Uterus (tissue), 2 donors: ENCODE measurements at regions not wholly inside any gene's neighbourhood (a gene's known extent, or its start where the extent isn't known, plus 50 kb on each side); places are given as distances from the start of the nearest gene placed in this dataset.

Source experiments
- POLR2A ChIP-seq, 2 donors: fragments of 450-650 bp; IDR thresholded peaks; one replicate each; pipeline ENCODE4 v1.6.1; 2016; ENCODE audit warnings: antibody characterized with exemption in 2 of 2, mild to moderate bottlenecking in 1 of 2, moderate library complexity in 1 of 2
- TF ChIP-seq, protein P1 (sequence below), 4 experiments: fragments of 200-600 bp in 2 of 4; fragments of 450-650 bp in 2 of 4; sonication (generic) in 2 of 4; IDR thresholded peaks; one replicate each; pipeline ENCODE4 v1.5.1; 2016 to 2019; ENCODE audit warnings: antibody characterized with exemption in 4 of 4, mild to moderate bottlenecking in 2 of 4, moderate library complexity in 1 of 4

DNA sequence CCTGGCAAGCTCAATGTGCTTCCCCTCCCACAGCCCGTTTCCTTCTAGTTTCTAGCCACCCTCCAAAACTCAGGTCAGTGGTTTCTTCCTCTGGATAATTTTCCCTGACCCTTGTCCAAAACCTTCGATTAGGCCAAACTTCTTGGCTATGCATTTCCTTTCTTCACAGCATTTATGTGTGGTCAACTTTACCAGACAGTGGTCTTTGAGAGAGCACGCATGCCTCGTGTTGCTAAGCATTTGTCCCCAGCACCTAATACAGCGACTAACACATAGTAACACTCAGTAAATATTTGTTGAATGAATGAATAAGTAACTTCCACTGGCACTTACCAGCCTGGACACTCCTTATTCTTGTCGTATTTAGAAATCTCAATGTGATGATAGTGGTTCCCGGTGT lies 610.7 kb downstream of the PLPP3 start:
- TF ChIP-seq, protein P1, sequence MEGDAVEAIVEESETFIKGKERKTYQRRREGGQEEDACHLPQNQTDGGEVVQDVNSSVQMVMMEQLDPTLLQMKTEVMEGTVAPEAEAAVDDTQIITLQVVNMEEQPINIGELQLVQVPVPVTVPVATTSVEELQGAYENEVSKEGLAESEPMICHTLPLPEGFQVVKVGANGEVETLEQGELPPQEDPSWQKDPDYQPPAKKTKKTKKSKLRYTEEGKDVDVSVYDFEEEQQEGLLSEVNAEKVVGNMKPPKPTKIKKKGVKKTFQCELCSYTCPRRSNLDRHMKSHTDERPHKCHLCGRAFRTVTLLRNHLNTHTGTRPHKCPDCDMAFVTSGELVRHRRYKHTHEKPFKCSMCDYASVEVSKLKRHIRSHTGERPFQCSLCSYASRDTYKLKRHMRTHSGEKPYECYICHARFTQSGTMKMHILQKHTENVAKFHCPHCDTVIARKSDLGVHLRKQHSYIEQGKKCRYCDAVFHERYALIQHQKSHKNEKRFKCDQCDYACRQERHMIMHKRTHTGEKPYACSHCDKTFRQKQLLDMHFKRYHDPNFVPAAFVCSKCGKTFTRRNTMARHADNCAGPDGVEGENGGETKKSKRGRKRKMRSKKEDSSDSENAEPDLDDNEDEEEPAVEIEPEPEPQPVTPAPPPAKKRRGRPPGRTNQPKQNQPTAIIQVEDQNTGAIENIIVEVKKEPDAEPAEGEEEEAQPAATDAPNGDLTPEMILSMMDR (IDR thresholded peaks at IDR 0.05) = no peak
- no peak for TF ChIP-seq POLR2A (IDR thresholded peaks at IDR 0.05)
